H54 (cell line): ENCODE measurements at regions not wholly inside any gene's neighbourhood (a gene's known extent, or its start where the extent isn't known, plus 50 kb on each side); places are given as distances from the start of the nearest gene placed in this dataset.

ENCODE experiments used
- DNase-seq: peaks from one replicate; pipeline ENCODE4 v3.0.0; 2011; ENCODE audit warnings: low spot score, mixed read lengths; ENCODE audit not compliant: insufficient read length
- FAIRE-seq: peaks from 3 replicates; lab custom pipeline; 2011; peaks lifted over from hg19 to GRCh38; lab: Jason Lieb, UNC
- POLR2A ChIP-seq: IDR thresholded peaks from 2 replicates; pipeline ENCODE4 v1.6.1; 2011; ENCODE audit warnings: low read depth, mild to moderate bottlenecking, low read length

DNA sequence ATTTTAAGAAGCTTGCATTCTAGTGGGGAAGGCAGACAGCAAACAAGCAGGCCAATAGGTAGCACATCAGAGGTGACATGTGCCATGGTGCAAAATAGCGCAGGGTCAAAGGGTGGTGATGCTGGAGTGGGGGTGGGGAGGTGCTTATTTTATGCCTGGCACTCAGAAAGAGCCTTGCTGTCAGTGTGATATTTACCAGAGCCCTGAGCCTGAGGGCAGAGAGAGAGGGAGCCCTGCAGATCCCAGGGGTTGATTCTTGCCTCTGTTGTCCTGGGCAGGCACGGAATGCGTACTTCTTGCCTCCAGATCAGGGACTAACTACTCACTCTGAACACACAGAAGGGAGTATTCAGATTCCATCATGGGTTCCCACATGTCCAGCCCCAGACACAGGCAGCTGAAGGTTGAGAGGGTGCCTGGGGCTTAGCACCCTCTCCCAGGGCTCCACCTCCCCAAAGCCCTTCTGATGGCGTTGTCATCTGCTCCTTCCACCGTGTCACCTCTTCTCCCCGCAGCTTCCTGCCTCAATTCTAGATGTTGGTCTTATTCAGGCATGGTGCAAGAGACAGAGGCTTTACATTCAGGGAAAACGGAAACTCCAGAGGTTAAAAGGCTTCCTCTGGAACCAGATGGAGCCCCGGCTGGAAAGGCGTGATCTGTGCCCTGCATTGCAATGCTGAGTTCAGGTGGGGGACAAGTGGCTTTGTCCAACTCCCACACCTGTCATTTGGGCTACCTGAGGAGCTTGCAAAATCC lies 252.3 kb downstream of the HAUS1 start:
- DNase-seq (no peak), FAIRE-seq (no peak)
- TF ChIP-seq POLR2A = no peak

DNA sequence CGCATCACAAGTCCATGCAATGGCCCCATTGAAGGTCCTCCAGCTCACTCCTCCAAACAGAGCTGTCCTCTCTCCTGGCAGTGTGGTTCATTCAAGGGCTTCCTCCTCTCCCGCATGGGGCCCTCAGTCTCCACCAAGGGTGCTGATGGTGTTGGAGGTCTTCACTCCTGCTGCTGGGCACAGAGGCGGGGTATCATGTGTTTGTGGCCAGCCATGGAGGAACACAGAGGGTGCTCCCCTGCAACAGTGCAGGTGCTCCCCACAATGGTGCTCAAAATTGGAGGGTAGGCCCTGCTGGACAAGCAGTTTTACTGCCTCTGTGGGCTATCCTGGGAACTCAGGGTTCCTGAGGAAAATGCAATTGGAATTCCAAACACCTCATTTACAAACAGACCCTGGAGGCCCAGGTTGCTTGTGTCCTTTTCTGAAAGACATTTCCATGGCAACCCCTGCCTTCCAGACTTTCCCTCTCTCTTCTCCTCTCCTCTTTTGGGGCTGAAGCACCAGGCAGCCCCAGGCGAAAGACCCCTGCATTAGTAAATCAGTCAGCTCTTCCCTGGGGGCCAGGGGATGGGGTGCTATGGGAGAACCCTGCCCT lies 256.0 kb downstream of the HAUS1 start:
- FAIRE-seq (no peak), DNase-seq (no peak)
- no peak for TF ChIP-seq POLR2A

DNA sequence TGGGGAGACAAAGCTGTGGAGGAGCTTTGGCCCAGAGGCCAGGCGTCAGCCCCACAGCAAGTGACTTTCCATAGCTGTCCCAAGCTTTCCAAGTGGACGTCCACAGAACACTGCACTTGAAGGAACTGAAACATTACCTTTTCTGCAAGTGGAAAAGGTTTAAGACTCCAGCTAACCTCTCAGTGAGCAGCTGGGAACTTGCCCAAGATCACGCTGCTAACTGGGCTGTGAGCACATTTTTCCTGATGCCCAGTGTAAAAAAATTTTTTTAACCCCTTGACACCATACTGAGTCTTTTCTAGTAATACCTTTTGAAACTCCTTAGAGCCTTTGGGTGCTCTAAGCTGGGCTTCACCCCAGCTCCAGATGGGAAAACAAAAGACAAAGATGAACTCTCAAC lies 256.7 kb downstream of the HAUS1 start:
- no peak for TF ChIP-seq POLR2A
- DNase-seq = no peak
- FAIRE-seq = no peak

DNA sequence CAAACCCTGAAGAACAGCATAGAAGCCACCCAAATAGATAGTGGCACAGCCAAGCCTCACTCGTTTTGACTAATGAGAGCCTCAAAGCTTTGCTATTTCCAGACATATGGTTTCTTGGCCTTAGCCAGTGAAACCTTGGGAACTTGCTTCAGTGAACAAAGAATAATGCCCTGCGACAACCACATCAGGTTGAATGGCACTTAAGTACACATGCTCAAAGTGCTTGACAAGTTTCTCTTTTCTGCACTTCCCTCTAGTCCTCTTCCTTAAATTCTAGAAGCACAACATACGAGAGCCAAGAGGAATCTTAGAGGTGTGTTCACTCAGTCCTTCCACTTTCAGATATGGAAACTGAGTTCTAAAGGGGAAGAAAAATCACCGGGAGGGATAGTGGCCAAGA lies 258.3 kb downstream of the HAUS1 start:
- DNase-seq = no peak
- TF ChIP-seq POLR2A = no peak
- FAIRE-seq = no peak

DNA sequence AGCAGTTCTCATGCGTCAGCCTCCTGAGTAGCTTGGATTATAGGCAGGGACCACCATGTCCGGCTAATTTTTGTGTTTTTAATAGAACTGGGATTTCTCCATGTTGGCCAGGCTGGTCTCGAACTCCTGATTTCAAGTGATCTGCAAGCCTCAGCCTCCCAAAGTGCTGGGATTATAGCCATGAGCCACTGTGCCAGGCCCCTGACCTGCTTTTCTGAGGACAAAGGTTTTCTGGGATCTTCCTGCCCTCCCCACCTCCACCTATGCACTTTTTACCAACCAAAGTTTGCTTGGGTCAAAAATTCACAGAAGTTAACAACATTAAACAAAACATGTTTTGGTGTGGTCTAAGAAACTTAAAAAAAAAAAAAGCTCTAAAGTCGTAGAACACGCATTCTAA lies 259.9 kb downstream of the HAUS1 start:
- DNase-seq = no peak
- FAIRE-seq = no peak
- TF ChIP-seq POLR2A = no peak

DNA sequence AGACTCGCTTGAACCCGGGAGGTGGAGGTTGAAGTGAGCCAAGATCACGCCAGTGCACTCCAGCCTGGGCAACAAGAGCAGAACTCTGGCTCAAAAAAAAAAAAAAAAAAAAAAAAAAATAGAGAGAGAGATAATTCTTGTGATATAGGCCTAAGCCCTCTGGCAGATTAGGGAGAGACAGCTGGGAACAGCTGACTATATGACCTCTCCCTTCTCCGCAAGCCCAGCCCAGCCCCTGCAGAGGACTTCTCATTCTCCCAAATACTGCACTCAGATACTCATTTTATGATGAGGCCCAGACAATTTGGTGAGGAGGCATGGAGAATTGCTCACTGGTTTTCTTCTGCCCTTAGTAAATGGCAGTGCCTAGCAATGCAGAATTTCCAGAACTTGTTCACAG lies 262.0 kb downstream of the HAUS1 start:
- DNase-seq (no peak), FAIRE-seq (no peak)
- TF ChIP-seq POLR2A = no peak

DNA sequence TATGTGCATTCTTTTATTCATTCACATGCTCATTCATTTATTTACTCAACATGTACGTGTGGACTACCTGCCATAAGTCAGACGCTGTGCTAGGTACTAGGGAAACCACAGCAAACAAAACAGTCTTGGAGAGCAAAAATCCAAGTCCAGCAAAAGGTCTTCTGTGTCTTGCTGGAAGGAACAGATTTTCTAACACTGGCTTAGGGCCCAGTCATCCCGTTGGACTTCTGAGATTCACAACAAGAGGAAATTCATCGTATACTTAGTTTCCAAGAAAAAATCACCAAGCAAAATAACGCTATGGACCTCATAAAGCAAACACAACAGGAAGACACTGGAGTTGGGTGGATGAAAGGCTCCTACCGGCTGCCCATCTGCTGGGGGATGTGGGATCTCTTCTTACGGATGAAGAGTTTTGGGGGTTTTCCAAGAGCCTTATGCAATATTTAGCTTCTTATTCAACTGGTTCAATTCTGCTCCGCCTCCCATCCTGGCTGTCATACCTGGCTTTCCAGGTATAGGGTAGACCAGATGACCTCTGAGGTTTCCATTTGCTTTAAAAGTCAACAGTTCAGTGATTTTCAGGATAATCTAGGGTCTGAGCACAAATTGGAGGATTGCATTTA lies 262.7 kb downstream of the HAUS1 start:
- TF ChIP-seq POLR2A = no peak
- FAIRE-seq (no peak), DNase-seq (no peak)

DNA sequence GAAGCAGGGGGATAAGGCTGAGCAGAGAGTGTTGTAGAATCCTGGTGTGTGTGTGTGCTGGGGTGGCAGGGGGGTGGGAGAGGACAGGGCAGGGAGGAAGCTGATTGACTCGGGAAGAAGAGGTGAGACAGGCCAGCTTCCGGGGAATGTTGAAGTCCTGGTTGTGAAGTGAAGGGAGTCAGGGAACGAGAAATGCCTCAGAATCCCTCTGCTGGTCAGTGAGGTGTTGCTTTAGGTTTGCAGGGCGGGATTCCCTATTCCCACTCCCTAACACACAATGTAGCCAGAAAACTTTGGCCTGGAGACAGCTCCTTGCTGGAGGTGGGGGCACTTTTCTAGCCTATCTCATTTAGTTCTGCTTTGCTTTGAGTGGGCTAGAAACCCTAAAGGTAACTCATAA lies 265.1 kb downstream of the HAUS1 start:
- no peak for TF ChIP-seq POLR2A
- DNase-seq (no peak), FAIRE-seq (no peak)

DNA sequence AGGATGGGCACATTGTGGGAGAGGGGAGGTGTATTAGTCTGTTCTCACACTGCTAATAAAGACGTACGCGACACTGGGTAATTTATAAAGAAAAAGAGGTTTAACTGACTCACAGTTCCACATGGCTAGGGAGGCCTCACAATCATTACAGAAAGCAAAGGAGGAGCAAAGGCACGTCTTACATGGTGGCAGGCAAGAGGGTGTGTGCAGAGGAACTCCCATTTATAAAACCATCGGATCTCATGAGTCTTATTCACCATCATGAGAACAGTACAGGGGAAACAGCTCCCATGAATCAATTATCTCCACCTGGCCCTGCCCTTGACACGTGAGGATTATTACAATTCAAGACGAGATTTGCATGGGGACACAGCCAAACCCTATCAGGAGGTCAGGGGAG lies 266.7 kb downstream of the HAUS1 start:
- no peak for FAIRE-seq
- no peak for DNase-seq
- TF ChIP-seq POLR2A = no peak

DNA sequence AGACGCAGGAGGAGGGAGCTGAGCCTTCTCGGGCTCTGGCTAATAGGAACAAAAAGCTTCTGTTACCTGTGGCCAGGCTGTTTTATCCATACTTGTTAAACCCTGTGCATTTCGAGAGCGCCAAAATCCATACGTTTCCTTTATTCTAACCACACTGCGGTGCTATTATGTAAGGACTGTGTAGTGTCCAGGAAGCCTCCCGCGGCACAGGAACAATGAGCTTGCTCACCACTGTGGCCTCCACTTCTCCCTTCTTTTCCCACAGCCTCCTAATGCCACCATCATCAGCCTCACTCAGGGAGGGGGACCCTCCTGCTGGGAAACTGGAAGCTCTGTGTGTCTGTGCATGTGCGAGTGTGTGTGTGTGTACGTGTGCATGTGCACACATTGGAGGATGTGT lies 268.5 kb downstream of the HAUS1 start:
- no peak for DNase-seq
- no peak for FAIRE-seq
- TF ChIP-seq POLR2A = no peak

DNA sequence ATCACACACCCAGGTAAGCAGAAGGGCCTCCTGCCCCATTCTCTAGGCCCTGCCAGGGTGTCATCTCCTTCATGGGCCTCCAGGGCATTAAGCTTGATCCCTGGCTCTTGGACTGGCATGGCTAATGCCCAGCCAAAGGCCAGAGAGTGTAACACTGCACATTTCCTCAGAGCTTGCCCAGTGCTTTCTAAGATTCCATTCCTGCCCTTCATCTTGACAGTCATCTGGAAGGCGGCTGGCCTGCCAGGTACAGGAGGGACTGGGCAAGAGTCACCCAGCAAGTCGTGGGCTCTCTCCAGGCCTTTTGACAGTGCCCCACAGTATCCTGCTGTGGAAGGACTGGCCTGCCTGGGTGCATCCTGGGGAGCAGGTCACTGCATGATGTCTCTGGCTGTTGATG lies 268.9 kb downstream of the HAUS1 start:
- FAIRE-seq = no peak
- DNase-seq = no peak
- no peak for TF ChIP-seq POLR2A

DNA sequence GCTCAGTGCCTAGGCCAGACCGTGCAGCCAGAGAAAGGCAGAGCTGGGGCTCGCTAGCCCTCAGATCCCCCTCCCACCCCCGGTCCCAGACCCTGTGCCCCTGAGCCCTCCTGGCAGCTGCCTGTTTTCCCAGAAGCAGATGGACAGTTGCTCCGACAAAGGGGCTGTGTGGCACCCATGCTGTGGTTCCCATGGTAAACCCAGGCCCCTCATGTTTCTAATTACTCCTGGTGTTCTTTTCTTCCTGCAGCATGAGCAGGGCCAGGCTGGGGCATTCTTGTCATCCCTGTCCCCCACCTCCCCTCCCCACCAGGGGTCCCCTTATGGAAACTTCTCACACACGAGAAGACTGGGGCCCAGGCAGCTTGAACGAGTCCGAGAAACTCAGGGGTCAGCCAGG lies 269.6 kb downstream of the HAUS1 start:
- FAIRE-seq = no peak

DNA sequence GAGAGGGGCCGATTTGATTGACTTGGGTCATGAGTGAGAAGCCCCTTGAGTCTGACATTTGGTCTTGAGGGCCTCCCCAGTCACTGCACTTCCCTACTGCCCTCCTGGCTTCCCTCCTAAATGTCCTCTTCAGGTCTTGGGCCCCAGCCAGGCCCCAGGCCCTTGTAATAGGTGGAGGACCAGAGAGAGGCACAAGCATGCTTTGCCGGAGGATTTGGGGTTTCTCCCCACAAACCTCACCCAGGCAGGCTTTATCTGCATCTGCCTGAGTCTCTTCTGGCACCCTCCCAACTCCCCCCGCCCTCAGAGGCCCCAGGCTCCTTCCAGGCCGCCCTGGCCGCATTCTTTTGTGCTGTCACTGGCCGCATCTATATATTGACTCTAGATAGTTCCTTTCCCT lies 270.7 kb downstream of the HAUS1 start:
- TF ChIP-seq POLR2A = no peak
- no peak for DNase-seq
- no peak for FAIRE-seq

More for the DNA sequence above, 269.6 kb downstream of the HAUS1 start:
- no peak for TF ChIP-seq POLR2A
- DNase-seq = no peak

DNA sequence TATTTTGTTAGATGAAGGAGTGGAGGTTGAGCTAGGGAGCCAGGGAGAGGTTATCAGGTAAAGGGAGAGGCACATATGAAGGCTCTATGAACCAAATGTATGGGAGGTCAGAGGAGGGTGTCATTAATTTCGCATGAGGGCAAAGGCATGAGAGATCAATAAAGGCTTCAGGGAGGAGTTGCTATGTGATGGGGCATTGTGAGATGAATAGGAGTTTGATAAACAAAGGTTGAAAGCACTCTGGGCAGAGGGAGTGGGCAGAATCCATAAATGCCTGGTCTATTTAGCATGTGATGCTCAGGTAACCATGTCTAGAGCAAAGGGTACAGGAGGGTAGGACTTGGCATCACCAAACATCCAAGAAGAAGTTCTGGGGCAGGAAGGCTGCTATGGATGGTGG lies 273.4 kb downstream of the HAUS1 start:
- TF ChIP-seq POLR2A = no peak
- DNase-seq = no peak
- no peak for FAIRE-seq

DNA sequence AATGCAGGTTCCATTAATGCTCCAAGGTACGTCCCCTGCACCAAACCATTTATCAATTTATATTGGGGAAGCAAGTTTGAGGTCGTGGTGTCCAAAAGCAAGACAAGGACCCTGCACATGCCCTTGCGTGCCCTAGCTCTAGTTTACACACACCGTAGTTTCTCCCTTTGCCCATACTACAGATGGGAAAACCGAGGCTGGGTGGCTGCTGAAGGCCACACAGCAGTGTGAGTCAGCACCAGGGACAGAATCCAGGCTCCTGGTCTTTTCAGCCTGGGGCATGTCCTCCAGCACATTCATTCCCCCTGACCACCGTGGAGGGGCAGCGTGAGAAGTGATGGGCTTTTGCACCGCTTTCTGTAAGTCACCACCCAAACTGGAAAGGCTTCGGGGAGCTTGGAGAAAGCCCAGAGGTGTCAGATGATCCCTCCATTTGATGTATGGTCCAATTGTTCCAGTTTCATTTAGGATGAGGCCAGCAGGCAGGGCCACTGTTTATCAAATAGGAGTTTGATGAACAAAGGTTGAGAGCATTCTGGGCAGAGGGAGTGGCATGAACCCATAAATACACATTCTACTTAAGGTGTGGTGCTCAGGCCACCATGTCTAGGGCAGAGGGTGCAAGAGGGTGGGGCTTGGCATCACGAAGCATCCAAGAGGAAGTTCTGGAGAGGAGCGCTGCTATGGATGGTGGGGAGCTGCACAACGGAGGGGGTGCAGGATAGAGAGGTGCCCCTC lies 274.1 kb downstream of the HAUS1 start:
- DNase-seq (no peak), FAIRE-seq (no peak)
- no peak for TF ChIP-seq POLR2A
